Mammary epithelial cell (primary cell): ENCODE measurements at regions not wholly inside any gene's neighbourhood (a gene's known extent, or its start where the extent isn't known, plus 50 kb on each side); places are given as distances from the start of the nearest gene placed in this dataset.

Source experiments
- EZH2 ChIP-seq: IDR thresholded peaks from 2 replicates; pipeline ENCODE4 v1.6.1; 2012; ENCODE audit warnings: low read length, inconsistent platforms, borderline replicate concordance
- TF ChIP-seq, protein P1 (sequence below), 2 donors: IDR thresholded peaks in 1 of 2; conservative IDR thresholded peaks in 1 of 2; 2 replicates each; pipeline ENCODE4 v1.5.1; 2011 to 2012; ENCODE audit warnings: inconsistent platforms in 2 of 2, low read length in 2 of 2, mild to moderate bottlenecking in 2 of 2, control low read depth in 1 of 2, low read depth in 1 of 2; ENCODE audit not compliant: insufficient read depth in 1 of 2; ENCODE audit errors: extremely low read depth in 1 of 2

DNA sequence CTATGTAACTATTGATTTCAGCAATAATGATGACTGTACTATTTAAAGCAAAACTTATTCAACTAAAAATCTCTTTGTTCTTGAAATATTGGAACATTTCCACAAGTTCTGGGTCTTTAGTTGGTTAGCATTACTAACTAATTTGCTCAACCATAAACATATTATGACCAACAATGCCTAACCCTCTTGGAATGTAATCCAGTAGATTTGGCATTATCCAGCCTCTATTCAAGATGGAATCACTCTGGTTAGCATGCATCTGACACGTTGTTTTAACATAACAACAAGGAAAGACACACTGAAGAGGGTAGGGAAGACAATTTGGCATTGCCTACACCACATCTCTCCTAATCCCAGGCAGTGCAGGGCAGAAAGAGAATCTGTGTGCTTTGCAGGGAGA, 941.3 kb upstream of the PCDH20 start:
- TF ChIP-seq, protein P1, sequence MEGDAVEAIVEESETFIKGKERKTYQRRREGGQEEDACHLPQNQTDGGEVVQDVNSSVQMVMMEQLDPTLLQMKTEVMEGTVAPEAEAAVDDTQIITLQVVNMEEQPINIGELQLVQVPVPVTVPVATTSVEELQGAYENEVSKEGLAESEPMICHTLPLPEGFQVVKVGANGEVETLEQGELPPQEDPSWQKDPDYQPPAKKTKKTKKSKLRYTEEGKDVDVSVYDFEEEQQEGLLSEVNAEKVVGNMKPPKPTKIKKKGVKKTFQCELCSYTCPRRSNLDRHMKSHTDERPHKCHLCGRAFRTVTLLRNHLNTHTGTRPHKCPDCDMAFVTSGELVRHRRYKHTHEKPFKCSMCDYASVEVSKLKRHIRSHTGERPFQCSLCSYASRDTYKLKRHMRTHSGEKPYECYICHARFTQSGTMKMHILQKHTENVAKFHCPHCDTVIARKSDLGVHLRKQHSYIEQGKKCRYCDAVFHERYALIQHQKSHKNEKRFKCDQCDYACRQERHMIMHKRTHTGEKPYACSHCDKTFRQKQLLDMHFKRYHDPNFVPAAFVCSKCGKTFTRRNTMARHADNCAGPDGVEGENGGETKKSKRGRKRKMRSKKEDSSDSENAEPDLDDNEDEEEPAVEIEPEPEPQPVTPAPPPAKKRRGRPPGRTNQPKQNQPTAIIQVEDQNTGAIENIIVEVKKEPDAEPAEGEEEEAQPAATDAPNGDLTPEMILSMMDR (conservative IDR thresholded peaks at IDR 0.05 in 1 of 2, IDR thresholded peaks at IDR 0.05 in 1 of 2; ENCODE audit: extremely low read depth in 1 of 2, insufficient read depth in 1 of 2, low read depth in 1 of 2, low read length in 2 of 2), result no peak
- TF ChIP-seq EZH2, result no peak
